Stimulated activated CD4-positive, alpha-beta T cell treated with anti-CD3 and anti-CD28 coated beads, Interleukin-4, amount 100 ng/mL, for 4 hours (primary cell): ENCODE measurements at regions not wholly inside any gene's neighbourhood (a gene's known extent, or its start where the extent isn't known, plus 50 kb on each side); places are given as distances from the start of the nearest gene placed in this dataset.

Source experiments
- DNase-seq, 2 experiments: peaks; one replicate each; pipeline ENCODE4 v3.0.0-alpha.2; 2020

GRCh38 chr2:215765729-215766360 is 247.5 kb downstream of the MREG start:
- DNase-seq = no peak

GRCh38 chr2:215764441-215765048 is 248.8 kb downstream of the MREG start:
- DNase-seq = no peak

- DNase-seq = no peak
These were observed 252.8 kb downstream of the MREG start for GRCh38 chr2:215760557-215760956.

- no peak for DNase-seq
These were observed 253.3 kb downstream of the MREG start for GRCh38 chr2:215760091-215760490.

- no peak for DNase-seq
These were observed 254.7 kb downstream of the MREG start for GRCh38 chr2:215758691-215759090.

GRCh38 chr2:215756346-215756730 is 257.0 kb downstream of the MREG start:
- DNase-seq = no peak

GRCh38 chr2:215755641-215756345 is 257.6 kb downstream of the MREG start:
- DNase-seq = no peak

- no peak for DNase-seq
These were observed 258.8 kb downstream of the MREG start for GRCh38 chr2:215754546-215754945.

GRCh38 chr2:215753808-215754207 is 259.5 kb downstream of the MREG start:
- DNase-seq = no peak

- no peak for DNase-seq
These were observed 260.4 kb downstream of the MREG start for GRCh38 chr2:215752991-215753390.

GRCh38 chr2:215752436-215752835 is 260.9 kb downstream of the MREG start:
- DNase-seq = no peak

GRCh38 chr2:215751911-215752272 is 261.5 kb downstream of the MREG start:
- no peak for DNase-seq

- no peak for DNase-seq
These were observed 262.0 kb downstream of the MREG start for GRCh38 chr2:215751200-215751910.

GRCh38 chr2:215750763-215751162 is 262.6 kb downstream of the MREG start:
- DNase-seq = peak in 1 of 2 experiments; percentile 9

GRCh38 chr2:215749092-215749957 is 264.0 kb downstream of the MREG start:
- DNase-seq = no peak

GRCh38 chr2:215748446-215748845 is 264.9 kb downstream of the MREG start:
- no peak for DNase-seq

GRCh38 chr2:215746887-215747615 is 266.3 kb downstream of the MREG start:
- no peak for DNase-seq

- no peak for DNase-seq
These were observed 267.0 kb downstream of the MREG start for GRCh38 chr2:215746226-215746886.

- DNase-seq = no peak
These were observed 268.0 kb downstream of the MREG start for GRCh38 chr2:215745331-215745730.

- DNase-seq = no peak
These were observed 268.8 kb downstream of the MREG start for GRCh38 chr2:215744514-215744913.

GRCh38 chr2:215743066-215743465 is 270.3 kb downstream of the MREG start:
- DNase-seq = no peak
